GM21576 (cell line): ENCODE measurements at regions not wholly inside any gene's neighbourhood (a gene's known extent, or its start where the extent isn't known, plus 50 kb on each side); places are given as distances from the start of the nearest gene placed in this dataset.
A peak's percentile ranks its signal among the peaks of the same experiment; 100 is the strongest.

Experiments used
- ATAC-seq: cut with Tn5 transposase; IDR thresholded peaks from one replicate; pipeline ENCODE4 v1.9.1; 2021; ENCODE audit warnings: mild to moderate bottlenecking, moderate library complexity; ENCODE audit not compliant: unreplicated experiment

- no peak for ATAC-seq
Measured at GRCh38 chr5:44868541-44868940, 59.8 kb downstream of the MRPS30 start.

DNA sequence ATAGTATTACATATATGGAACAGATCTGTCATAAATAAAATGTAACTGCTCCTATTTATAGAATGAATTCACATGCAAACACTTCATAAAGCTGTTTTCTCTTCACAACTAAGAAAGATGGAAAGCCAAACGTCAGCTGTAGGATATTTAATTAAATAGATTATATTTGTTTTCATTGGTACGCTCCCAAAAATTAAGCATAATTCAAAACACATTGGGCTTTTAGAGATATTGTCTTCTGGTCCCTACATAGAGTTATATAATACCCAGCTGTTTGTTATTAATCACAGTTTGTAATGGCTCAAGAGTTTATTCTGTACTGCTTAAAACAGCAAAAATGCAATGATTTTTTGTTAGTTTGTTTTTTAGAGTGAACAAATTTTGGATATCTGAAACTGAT lies 61.2 kb downstream of the MRPS30 start:
- no peak for ATAC-seq

GRCh38 chr5:44870430-44870829 lies 61.7 kb downstream of the MRPS30 start:
- ATAC-seq, result no peak

DNA sequence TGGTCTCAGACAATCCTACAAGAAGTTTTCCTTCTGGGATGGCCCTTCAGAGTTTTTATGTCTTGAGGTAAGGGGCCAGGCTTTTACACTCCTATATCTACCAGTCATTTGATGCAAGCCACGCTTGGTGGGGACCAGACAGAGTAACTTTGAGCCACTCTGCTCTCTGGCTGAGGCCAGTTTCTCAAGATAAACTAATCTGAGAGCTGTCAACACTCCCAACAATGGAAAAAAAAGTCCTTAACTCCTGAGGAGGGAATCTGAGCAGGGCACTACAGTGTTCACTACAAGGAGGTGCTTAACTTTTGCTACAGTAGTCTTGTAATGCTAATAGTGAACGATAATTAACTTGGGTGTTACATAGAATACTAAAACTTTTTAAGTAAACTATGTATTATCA lies 62.7 kb downstream of the MRPS30 start:
- no peak for ATAC-seq

DNA sequence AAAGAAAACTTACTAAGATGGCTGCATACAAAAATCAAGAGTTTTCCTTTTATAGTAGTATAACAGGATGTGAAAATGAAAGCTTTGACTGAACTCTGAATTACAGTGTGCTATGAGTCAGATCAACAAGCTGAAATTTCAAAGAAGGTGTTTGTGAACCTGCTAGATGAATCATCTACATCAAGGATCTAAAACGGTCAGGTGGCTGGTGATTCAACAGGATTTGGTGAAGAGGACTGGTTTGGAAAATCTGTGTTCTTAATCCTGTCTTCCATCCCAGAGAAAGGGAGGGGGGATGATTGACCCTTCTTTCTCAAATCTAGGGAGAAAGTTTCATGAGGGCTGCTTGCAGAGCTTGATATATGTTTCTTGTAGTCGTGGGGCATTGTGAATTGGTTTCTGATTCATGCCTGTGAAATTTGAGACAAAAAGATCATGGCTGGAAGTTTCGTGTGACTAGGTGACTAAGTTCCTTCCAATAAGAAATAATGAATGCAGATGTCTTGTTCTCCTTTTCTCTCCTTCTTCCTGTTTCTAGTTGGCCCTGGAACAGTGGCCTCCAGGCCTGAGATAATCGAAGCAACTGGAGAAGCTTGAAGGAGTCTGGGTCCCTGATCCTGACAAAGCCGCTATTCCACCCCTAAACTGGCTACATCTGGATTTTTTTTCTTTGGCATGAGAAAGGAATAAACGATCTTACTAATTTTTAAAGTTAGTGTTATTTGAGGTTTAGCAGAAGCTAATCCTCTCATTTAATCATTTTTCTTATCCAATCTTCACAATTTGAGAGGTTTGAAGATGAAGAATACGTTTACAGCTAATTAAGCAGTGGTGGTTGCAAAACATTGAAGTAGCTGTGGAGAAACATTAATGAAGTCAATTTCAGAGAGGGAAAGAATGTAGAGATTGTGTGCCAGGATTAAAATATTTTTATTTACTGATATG lies 67.2 kb downstream of the MRPS30 start:
- ATAC-seq, result peak; percentile 98

DNA sequence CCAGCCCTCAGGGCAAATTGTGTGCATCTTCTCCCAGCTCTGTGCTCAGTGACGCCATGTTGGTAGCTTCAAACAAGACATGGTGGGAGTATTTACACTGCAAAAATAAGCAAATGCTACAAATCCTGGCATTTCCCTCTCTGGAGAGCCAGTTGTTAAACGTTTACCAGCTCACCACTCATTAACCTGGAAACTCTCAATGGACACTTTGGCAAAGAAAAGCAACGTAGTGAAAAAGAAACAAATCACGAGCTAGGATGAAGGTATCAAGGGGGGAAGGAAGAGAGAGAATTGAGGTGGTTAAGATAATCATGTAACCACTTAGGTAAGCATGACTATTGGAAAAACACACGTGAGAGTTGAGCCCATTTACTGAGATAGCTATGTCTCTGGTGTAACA lies 72.5 kb downstream of the MRPS30 start:
- ATAC-seq, result no peak

- no peak for ATAC-seq
Measured at GRCh38 chr5:44884036-44884435, 75.3 kb downstream of the MRPS30 start.

DNA sequence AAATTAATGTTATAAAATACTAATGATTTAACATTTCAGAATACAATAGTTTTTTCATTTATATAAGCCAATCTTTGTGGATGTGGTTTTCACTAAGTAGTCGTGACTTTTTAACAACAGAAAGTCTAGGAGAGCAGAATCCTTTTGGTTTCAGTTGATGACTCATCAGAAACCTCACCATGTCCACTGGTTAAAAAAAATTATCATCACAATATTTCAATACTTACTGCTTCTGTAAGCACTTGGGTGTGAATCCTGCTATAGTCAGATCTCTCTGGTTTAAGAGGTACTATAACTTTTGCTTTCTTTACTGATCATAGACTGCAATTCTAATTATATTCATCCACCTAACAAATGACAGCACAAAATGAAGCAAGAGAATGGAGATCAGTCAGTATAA lies 77.2 kb downstream of the MRPS30 start:
- ATAC-seq, result peak; percentile 96

- no peak for ATAC-seq
Measured at GRCh38 chr5:44887722-44888121, 79.0 kb downstream of the MRPS30 start.

DNA sequence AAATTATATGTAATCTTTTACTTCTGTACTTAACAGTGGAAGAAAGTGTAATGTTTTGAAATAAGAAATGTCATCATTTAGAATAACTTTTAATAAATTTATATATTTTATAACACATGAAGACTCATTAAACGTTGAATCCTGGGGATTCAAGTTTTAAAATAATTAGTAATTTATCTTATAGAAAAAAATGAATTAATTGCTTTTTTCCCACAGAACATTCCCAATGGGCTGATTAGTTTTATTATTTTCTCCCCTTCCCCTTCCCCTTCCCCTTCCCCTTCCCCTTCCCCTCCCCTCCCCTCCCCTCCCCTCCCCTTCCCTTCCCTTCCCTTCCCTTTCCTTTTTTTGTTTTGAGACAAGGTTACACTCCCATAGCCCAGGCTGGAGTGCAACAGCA lies 79.7 kb downstream of the MRPS30 start:
- ATAC-seq, result no peak

DNA sequence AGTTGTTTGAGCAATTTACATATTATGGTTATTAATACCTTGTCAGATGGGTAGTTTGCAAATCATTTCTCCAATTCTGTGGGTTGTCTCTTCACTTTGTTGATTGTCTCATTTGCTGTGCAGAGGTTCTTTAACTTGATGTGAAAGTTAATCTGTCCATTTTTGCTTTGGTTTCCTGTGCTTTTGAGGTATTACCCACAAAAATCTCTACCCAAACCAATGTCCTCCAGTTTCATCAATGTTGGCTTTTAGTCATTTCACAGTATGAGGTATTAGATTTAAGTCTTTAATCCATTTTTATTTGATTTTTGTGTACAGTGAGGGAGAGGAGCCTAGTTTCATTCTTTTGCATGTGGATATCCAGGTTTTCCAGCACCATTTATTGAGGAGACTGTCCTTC lies 82.4 kb downstream of the MRPS30 start:
- ATAC-seq, result no peak

- no peak for ATAC-seq
Measured at GRCh38 chr5:44900273-44900954, 91.7 kb downstream of the MRPS30 start.

DNA sequence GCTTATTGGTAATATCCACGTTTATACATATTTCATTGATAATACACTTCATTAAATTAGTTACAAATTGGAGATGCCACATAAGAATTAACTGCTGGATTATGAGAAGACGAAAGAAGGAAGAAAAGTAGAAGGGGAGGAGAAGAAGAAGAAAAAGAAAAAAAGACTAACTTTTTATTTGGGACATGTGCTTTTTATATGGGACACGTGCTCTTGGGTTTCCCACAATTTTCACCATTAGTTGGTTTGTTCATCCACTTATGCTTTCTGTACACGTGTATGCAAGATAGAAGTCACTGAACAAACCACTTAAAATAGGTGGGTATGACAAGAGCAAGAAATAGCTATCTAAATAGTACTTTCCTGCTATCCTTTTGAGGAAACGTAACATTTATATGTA lies 98.6 kb downstream of the MRPS30 start:
- no peak for ATAC-seq

DNA sequence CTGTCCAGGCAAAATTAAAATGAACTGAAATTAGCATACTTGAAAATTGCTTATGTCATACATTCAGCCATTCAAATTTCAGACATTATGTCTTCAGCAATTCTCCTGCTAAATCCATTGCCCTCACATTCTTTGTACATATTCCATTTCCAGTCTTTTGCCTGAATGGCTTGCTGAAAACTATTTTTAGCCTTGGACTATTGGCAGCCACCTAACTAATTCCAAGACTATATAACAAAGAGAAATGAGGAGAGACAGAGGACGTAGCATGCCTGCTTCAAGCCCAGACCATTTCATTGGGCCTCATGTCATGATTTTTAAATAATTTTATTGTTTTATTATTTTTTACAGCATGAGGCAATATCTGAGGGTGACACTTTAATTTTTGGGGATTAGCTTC lies 100.3 kb downstream of the MRPS30 start:
- no peak for ATAC-seq

- no peak for ATAC-seq
Measured at GRCh38 chr5:44911501-44911900, 102.8 kb downstream of the MRPS30 start.

DNA sequence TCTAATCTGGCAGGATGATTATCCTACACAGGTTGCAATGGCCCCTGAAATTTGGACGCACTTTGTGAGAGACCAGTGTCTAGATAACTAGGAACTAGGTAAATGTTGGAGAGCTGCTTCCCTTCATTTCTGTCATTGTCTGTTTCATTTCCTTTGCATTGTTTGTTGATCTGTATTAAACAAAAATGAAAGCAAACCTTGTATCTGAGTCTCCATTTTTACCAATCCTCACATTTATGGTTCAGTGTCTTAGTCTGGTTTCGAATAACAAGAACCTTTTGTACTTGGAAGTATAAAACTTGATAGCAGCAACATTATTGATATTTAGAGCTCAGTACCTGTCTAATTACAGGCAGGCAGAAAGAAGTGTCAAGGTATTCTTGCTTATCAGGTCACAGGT lies 105.5 kb downstream of the MRPS30 start:
- ATAC-seq, result no peak

- ATAC-seq, result no peak
Measured at GRCh38 chr5:44919560-44919959, 110.8 kb downstream of the MRPS30 start.

GRCh38 chr5:44927115-44927733 lies 118.5 kb downstream of the MRPS30 start:
- ATAC-seq, result no peak

GRCh38 chr5:44932922-44933585 lies 124.3 kb downstream of the MRPS30 start:
- peak; percentile 98 for ATAC-seq

DNA sequence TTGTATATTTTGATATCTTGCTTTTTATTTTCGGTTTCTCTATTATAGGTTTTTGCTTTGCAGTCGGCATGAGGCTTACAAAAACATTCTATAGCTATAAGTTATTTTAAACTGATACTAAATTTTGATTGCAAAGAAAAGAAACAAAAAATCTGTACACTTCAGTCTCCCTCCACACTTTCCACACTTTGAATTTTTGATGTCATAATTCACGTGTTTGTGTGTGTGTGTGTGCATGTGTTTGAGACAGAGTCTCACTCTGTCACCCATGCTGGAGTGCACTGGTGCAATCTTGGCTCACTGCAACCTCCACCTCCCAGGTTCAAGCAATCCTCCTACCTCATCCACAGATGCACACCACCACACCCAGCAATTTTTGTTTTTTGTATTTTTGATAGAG lies 124.9 kb downstream of the MRPS30 start:
- peak; percentile 3 for ATAC-seq

DNA sequence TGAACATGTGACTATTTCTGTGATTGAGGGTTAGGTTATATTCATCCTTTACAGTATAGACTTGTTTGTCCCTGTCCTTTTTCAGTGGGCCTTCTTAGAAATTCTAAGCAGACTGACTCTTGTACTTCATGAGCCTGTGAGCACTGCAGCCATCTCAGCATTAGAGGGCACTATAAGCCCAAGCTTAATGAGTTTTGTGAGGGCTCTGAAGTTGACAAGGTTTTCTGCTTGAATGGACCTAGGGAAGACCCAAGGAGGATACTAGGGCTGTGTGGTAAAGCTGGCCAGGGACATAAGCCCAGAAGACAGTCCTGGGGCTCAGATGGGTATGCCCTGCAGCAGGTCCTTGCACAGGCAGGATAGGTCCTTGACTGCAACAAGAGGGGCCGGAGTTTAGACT lies 126.5 kb downstream of the MRPS30 start:
- no peak for ATAC-seq
